Ovary (tissue), 7 donors: ENCODE measurements at regions not wholly inside any gene's neighbourhood (a gene's known extent, or its start where the extent isn't known, plus 50 kb on each side); places are given as distances from the start of the nearest gene placed in this dataset.
"Not testable (repeated sequence)": the region's sequence is repeated elsewhere in the genome, so short reads cannot be mapped to it uniquely, and the experiment has no call there.

Source experiments
- DNase-seq, 5 donors: peaks; one replicate each; pipeline ENCODE4 v3.0.0-alpha.2; 2019 to 2020
- H3K27ac ChIP-seq, 2 donors: fragments of 200-600 bp; one replicate each; pipeline versions ENCODE4 v1.5.1 to v1.8.0; 2019 to 2022
- H3K27me3 ChIP-seq: fragments of 200-600 bp; one replicate; pipeline ENCODE4 v1.8.0; 2022
- H3K36me3 ChIP-seq: fragments of 200-600 bp; sonication (generic); one replicate; pipeline ENCODE4 v1.5.1; 2019
- H3K4me1 ChIP-seq: one replicate; pipeline ENCODE4 v1.8.1; 2013; ENCODE audit warnings: mild to moderate bottlenecking, moderate library complexity; ENCODE audit not compliant: insufficient read depth
- H3K4me3 ChIP-seq: fragments of 200-600 bp; sonication (generic); one replicate; pipeline ENCODE4 v1.5.1; 2017
- H3K9me3 ChIP-seq, 2 donors: fragments of 200-600 bp in 1 of 2; sonication (generic) in 1 of 2; one replicate each; pipeline versions ENCODE4 v1.5.1 to v1.8.1; 2013 to 2019; ENCODE audit warnings: mild to moderate bottlenecking in 1 of 2, moderate library complexity in 1 of 2
- EP300 ChIP-seq: sonication (generic); formaldehyde crosslinking; IDR thresholded peaks from one replicate; pipeline ENCODE4 v1.6.1; 2017; ENCODE audit warnings: antibody characterized with exemption
- POLR2A ChIP-seq: fragments of 450-650 bp; IDR thresholded peaks from one replicate; pipeline ENCODE4 v1.6.1; 2017; ENCODE audit warnings: antibody characterized with exemption, mild to moderate bottlenecking, moderate library complexity
- WGBS, 3 donors: extraction: QIAGEN DNeasy Blood & Tissue Kit in 1 of 3; methylation state at CpG; one replicate each; pipeline versions ENCODE4 v1.1.5 to v1.1.7; 2013 to 2017; 5-methylcytosine and 5-hydroxymethylcytosine counted together
- intact Hi-C, 4 donors: fragments of 100-400 bp; cut with DNase I; formaldehyde crosslinking; loops; one replicate each; pipeline versions ENCODE4 v1.11.0 to v1.15.1; 2022 to 2023
- TF ChIP-seq, protein P1 (sequence below), 3 donors: fragments of 450-650 bp in 2 of 3; fragments of 200-600 bp in 1 of 3; IDR thresholded peaks; one replicate each; pipeline versions ENCODE4 v1.5.1 to v1.8.0; 2016 to 2022; ENCODE audit warnings: antibody characterized with exemption in 3 of 3, mild to moderate bottlenecking in 1 of 3
- donor health status: DM: no; HTN: no; CAD: no; lungs with moderate emphysema.
- donor health status: DM: no; HTN: no; CAD: no.
- donor health status: Bipolar disorder and iron deficiency.
- donor health status: DM: no; HTN: no; CAD: no.
- donor health status: DM: yes; HTN: yes; CAD: no.

DNA sequence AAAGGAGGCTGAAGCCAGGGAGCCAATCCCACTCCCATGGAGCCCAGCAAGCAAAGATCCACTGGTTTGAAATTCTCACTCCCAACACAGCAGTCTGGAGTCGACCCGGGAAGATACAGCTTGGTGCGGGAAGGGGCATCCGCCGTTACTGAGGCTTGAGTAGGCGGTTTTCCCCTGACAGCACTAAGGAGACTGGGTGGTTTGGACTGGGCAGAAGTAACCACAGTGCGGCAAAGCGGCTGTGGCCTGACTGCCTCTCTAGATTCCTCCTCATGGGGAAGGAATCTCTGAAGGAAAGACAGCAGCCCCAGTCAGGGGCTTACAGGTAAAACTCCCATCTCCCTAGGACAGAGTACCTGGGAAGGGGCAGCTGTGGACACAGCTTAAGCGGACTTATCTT, 261.6 kb upstream of the KYNU start:
- WGBS, 3 donors, result 87 to 94% (median 92%) methylated on average over 9 of the region's 9 CpGs
- H3K27ac ChIP-seq, result no peak overlapping the region
- intact Hi-C loops, result no loop called here
- no peak overlapping the region for H3K4me3 ChIP-seq
- H3K36me3 ChIP-seq, result no peaks in the 10 kb centered on the region
- no peaks in the 10 kb centered on the region for H3K27me3 ChIP-seq
- TF ChIP-seq, protein P1, sequence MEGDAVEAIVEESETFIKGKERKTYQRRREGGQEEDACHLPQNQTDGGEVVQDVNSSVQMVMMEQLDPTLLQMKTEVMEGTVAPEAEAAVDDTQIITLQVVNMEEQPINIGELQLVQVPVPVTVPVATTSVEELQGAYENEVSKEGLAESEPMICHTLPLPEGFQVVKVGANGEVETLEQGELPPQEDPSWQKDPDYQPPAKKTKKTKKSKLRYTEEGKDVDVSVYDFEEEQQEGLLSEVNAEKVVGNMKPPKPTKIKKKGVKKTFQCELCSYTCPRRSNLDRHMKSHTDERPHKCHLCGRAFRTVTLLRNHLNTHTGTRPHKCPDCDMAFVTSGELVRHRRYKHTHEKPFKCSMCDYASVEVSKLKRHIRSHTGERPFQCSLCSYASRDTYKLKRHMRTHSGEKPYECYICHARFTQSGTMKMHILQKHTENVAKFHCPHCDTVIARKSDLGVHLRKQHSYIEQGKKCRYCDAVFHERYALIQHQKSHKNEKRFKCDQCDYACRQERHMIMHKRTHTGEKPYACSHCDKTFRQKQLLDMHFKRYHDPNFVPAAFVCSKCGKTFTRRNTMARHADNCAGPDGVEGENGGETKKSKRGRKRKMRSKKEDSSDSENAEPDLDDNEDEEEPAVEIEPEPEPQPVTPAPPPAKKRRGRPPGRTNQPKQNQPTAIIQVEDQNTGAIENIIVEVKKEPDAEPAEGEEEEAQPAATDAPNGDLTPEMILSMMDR (IDR thresholded peaks at IDR 0.05), result no peak
- no peak for TF ChIP-seq EP300
- TF ChIP-seq POLR2A, result no peak
- no peaks in the 10 kb centered on the region for H3K9me3 ChIP-seq
- H3K4me1 ChIP-seq, result no peaks in the 10 kb centered on the region
- DNase-seq, result no peak

DNA sequence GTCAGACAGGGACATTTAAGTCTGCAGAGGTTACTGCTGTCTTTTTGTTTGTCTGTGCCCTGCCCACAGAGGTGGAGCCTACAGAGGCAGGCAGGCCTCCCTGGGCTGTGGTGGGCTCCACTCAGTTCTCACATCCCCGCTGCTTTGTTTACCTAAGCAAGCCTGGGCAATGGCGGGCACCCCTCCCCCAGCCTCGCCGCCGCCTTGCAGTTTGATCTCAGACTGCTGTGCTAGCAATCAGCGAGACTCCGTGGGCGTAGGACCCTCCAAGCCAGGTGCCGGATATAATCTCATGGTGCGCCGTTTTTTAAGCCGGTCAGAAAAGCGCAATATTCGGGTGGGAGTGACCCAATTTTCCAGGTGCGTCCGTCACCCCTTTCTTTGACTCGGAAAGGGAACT, 264.3 kb upstream of the KYNU start:
- DNase-seq, H3K27me3 ChIP-seq, H3K9me3 ChIP-seq, H3K36me3 ChIP-seq, H3K4me3 ChIP-seq, intact Hi-C loops, H3K4me1 ChIP-seq, H3K27ac ChIP-seq: not testable (repeated sequence)
- WGBS, 3 donors, result 88 to 94% (median 94%) methylated on average over 17 of the region's 17 CpGs

DNA sequence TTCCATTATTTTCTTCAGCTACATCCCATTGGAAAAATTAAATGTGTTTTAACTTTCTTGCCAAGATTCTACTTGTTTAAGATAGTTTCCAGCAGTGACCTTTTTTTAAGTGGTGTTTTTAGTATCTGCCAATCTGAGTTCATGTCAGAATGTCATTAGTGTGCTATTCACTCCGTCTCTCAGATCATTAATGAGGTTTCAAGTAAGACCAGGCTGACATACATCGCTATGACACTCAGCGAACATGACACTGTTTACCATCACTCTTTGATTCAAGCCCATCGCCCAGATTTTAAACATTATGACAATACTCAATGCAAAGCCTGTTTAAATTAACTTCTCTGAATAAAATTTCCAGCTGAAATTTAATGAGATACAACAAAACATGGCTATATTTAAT, 272.0 kb upstream of the KYNU start:
- Histone ChIP-seq H3K4me3 (no peak overlapping the region), H3K27ac (no peak overlapping the region), H3K4me1 (no peaks in the 10 kb centered on the region), H3K36me3 (no peaks in the 10 kb centered on the region), H3K27me3 (no peaks in the 10 kb centered on the region), H3K9me3 (no peaks in the 10 kb centered on the region)
- TF ChIP-seq POLR2A (no peak), EP300 (no peak)
- TF ChIP-seq, protein P1 (IDR thresholded peaks at IDR 0.05), result no peak
- WGBS, 3 donors, result 49 to 75% (median 74%) methylated on average over 4 of the region's 4 CpGs
- intact Hi-C loops, result no loop called here
- no peak for DNase-seq

DNA sequence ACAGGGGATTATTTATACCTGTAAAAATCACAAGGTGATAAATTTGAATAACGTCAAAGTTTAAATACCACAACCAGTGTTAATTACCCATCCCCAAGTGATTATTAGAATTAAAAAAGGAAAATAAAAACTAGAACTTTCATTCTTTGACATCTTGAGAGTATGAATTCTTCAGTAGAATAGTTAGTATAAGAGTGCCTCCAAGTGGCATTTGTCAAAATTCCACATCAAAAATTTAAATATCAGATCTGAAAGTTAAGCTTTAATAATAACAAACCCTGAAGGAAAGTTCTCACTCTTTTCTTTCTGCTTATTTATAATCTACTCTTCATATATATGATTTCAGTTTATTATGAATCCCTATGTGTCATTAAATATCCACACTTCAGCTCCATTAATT, 273.7 kb upstream of the KYNU start:
- Histone ChIP-seq H3K4me3 (no peak overlapping the region), H3K27ac (no peak overlapping the region), H3K36me3 (no peaks in the 10 kb centered on the region), H3K4me1 (no peaks in the 10 kb centered on the region), H3K9me3 (no peaks in the 10 kb centered on the region), H3K27me3 (no peaks in the 10 kb centered on the region)
- DNase-seq, result no peak
- TF ChIP-seq EP300, result no peak
- TF ChIP-seq, protein P1 (IDR thresholded peaks at IDR 0.05), result no peak
- TF ChIP-seq POLR2A, result no peak
- intact Hi-C loops, result no loop called here
- 13 to 20% (median 15%) methylated on average over 1 of the region's 1 CpG for WGBS, 3 donors

DNA sequence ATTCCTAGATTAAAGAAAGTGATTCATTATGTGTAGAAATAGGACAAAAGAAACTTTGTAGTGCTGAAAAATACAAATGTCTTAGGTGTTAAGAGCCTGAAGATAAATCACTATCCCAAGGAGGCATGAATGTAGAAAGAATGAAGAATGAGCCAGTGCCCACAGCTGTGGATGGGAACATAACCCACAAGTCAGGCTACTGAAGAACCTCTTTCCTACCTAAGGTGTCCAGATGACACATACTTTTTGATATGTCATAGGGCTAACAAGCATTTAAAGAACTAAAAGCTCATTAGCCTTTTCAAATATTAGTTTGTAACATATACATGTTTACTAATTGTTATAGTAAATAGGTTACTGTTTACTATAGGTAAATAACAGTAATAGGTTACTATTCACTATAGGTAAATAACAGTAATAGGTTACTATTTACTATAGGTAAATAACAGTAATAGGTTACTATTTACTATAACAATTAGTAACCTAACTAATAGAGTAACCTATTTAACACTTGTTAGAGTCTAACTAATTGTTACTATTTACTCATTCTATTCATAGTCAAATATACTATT, 275.0 kb upstream of the KYNU start:
- TF ChIP-seq, protein P1 (IDR thresholded peaks at IDR 0.05), result no peak
- TF ChIP-seq POLR2A, result no peak
- no peak for TF ChIP-seq EP300
- no peaks in the 10 kb centered on the region for H3K27me3 ChIP-seq
- H3K4me3 ChIP-seq, result no peak overlapping the region
- no peaks in the 10 kb centered on the region for H3K4me1 ChIP-seq
- no peaks in the 10 kb centered on the region for H3K36me3 ChIP-seq
- no peak overlapping the region for H3K27ac ChIP-seq
- intact Hi-C loops, result no loop called here
- DNase-seq, result no peak
- H3K9me3 ChIP-seq, result no peaks in the 10 kb centered on the region
